ENCODE measurements at regions not wholly inside any gene's neighbourhood (a gene's known extent, or its start where the extent isn't known, plus 50 kb on each side); places are given as distances from the start of the nearest gene placed in this dataset.

DNA sequence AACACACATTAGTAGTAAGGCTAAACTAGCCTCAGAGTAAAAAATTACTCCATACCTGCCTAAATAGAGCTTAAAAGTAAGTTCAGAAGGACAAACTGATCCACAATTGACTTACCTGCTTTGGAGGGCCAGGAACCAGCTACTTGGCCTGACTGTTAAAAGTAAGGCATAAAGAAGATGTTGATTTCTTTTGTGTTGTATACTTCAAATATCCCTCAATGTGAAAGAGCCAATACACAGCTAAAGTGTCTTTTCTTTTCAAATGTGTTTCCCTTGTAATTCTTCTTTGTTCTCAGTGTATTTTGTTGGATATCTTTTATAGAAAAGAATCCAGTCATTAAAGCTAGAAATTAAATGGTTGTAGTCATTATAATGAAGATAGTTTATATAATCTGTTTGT is 171.1 kb downstream of the TANC2 start:
- ChIA-PET POLR2A (no interaction called here), CTCF (interaction anchor here (1.1 to 1.2 kb wide), 2 partner anchors 11 kb away, joined by 3 to 5 read pairs; no protein-coding TSS in a partner anchor)

DNA sequence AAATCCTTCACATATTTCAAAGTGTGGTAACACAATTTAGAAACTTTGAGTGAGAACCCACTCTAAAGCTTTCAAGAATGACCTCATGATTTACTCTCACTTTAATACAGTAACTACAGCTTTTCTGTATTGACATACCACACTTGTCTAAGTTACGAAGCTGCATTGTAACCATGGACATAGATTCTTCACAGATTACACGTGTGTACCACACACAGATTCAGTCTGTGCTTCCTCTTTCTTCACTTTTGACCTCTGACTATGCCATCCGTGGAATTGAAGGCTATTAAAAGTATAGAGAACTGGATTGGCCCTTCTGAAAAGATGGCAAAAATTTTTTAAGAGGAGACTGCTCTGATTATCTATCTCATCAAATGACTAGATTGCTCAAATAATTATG is 172.7 kb downstream of the TANC2 start:
- no peak overlapping the region for H3K4me3 ChIP-seq (ENCODE audit: low read depth, low read length)
- no peak for DNase-seq (ENCODE audit: low read depth)
- H3K36me3 ChIP-seq (ENCODE audit: control insufficient read depth, insufficient read depth, low read length), result no peaks in the 10 kb centered on the region
- TF ChIP-seq, protein P1, sequence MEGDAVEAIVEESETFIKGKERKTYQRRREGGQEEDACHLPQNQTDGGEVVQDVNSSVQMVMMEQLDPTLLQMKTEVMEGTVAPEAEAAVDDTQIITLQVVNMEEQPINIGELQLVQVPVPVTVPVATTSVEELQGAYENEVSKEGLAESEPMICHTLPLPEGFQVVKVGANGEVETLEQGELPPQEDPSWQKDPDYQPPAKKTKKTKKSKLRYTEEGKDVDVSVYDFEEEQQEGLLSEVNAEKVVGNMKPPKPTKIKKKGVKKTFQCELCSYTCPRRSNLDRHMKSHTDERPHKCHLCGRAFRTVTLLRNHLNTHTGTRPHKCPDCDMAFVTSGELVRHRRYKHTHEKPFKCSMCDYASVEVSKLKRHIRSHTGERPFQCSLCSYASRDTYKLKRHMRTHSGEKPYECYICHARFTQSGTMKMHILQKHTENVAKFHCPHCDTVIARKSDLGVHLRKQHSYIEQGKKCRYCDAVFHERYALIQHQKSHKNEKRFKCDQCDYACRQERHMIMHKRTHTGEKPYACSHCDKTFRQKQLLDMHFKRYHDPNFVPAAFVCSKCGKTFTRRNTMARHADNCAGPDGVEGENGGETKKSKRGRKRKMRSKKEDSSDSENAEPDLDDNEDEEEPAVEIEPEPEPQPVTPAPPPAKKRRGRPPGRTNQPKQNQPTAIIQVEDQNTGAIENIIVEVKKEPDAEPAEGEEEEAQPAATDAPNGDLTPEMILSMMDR (IDR thresholded peaks at IDR 0.05; ENCODE audit: insufficient read depth, low read depth, low read length), result no peak
- ChIA-PET POLR2A (no interaction called here), CTCF (no interaction called here)
- H3K27me3 ChIP-seq (ENCODE audit: control insufficient read depth, insufficient read depth, low read length), result no peaks in the 10 kb centered on the region

More for the DNA sequence above, 171.1 kb downstream of the TANC2 start:
- no peak overlapping the region for H3K4me3 ChIP-seq (ENCODE audit: low read depth, low read length)
- no peaks in the 10 kb centered on the region for H3K36me3 ChIP-seq (ENCODE audit: control insufficient read depth, insufficient read depth, low read length)
- DNase-seq (ENCODE audit: low read depth), result no peak
- TF ChIP-seq, protein P1 (IDR thresholded peaks at IDR 0.05; ENCODE audit: insufficient read depth, low read depth, low read length), result no peak
- H3K27me3 ChIP-seq (ENCODE audit: control insufficient read depth, insufficient read depth, low read length), result no peaks in the 10 kb centered on the region

DNA sequence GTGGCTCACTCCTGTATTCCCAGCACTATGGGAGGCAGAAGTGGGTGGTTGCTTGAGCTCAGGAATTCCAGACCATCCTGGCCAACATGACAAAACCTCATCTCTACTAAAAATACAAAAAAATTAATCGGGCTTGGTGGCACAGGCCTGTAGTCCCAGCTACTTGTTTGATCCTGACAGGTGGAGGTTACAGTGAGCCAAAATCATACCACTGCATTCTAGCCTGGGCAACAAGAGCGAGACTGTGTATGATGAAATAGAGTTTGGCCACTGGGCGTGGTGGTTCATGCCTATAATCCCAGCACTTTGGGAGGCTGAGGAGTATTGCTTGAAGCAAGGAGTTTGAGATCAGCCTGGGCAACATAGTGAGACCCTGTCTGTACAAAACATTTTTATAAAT is 173.3 kb downstream of the TANC2 start:
- Histone ChIP-seq H3K4me3 (ENCODE audit: low read depth, low read length) (no peak overlapping the region), H3K27me3 (ENCODE audit: control insufficient read depth, insufficient read depth, low read length) (no peaks in the 10 kb centered on the region), H3K36me3 (ENCODE audit: control insufficient read depth, insufficient read depth, low read length) (no peaks in the 10 kb centered on the region)
- CTCF ChIA-PET, result interaction anchor here (1.2 kb wide), 1 partner anchor 11 kb away, joined by 3 read pairs; no protein-coding TSS in a partner anchor
- POLR2A ChIA-PET, result no interaction called here
- DNase-seq (ENCODE audit: low read depth), result no peak
- TF ChIP-seq, protein P1 (IDR thresholded peaks at IDR 0.05; ENCODE audit: insufficient read depth, low read depth, low read length), result no peak

DNA sequence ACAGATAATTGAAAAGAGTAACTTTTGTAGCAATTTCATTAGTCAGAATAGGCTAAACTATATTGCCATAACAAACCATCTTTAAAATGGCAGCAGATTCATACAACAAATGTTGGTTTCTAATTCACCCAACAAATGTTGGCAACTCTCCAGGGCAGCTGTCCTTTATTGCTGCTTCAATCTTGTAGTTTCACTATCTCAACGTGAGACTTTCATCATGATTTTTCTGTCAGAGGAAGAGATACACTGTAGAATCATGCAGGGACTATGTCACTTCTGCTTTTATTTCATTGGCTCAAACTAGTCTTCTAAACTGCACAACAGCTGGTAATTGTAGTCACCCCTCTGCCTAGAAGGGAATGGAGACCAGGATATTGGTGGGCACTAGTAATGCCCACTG is 174.2 kb downstream of the TANC2 start:
- TF ChIP-seq, protein P1 (IDR thresholded peaks at IDR 0.05; ENCODE audit: insufficient read depth, low read depth, low read length), result no peak
- ChIA-PET CTCF (interaction anchor here (0.6 to 1.2 kb wide), 2 partner anchors 8 to 10 kb away, joined by 3 read pairs; no protein-coding TSS in a partner anchor), POLR2A (no interaction called here)
- no peak for DNase-seq (ENCODE audit: low read depth)
- Histone ChIP-seq H3K27me3 (ENCODE audit: control insufficient read depth, insufficient read depth, low read length) (no peaks in the 10 kb centered on the region), H3K4me3 (ENCODE audit: low read depth, low read length) (no peak overlapping the region), H3K36me3 (ENCODE audit: control insufficient read depth, insufficient read depth, low read length) (no peaks in the 10 kb centered on the region)

DNA sequence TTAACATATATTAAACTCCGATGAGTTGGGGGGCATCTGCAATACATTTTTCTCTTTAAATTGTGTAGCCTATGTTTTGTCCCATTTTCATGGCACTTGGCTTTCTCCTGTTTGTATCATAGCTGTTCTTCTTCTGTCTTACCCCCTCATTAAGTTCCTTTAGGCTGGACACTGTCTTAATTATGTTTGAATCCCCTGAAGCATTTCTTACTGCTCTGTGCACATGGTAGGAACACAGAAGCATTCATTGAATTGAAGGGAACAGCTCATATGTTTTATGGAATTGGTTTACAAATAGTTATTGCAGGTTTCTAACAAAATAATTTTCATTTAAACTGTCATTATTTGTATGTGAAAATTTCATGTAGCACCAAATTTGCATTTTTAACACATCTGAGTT is 176.8 kb downstream of the TANC2 start:
- Histone ChIP-seq H3K27me3 (ENCODE audit: control insufficient read depth, insufficient read depth, low read length) (no peaks in the 10 kb centered on the region), H3K36me3 (ENCODE audit: control insufficient read depth, insufficient read depth, low read length) (no peaks in the 10 kb centered on the region), H3K4me3 (ENCODE audit: low read depth, low read length) (no peak overlapping the region)
- ChIA-PET CTCF (no interaction called here), POLR2A (no interaction called here)
- TF ChIP-seq, protein P1 (IDR thresholded peaks at IDR 0.05; ENCODE audit: insufficient read depth, low read depth, low read length), result no peak
- no peak for DNase-seq (ENCODE audit: low read depth)

Data from BJ (cell line).